Stimulated activated CD8-positive, alpha-beta memory T cell treated with anti-CD3 and anti-CD28 coated beads, Interleukin-4, amount 100 ng/mL, for 1 hour (primary cell): ENCODE measurements at regions not wholly inside any gene's neighbourhood (a gene's known extent, or its start where the extent isn't known, plus 50 kb on each side); places are given as distances from the start of the nearest gene placed in this dataset.

Source experiments
- DNase-seq, 2 donors: peaks; one replicate each; pipeline ENCODE4 v3.0.0-alpha.2; 2020; ENCODE audit warnings: low read depth in 2 of 2, low spot score in 1 of 2

- no peak for DNase-seq
Observed at GRCh38 chr6:14453712-14454472, 336.3 kb downstream of the CD83 start.

GRCh38 chr6:14454473-14454775 is 336.9 kb downstream of the CD83 start:
- DNase-seq = no peak

DNA sequence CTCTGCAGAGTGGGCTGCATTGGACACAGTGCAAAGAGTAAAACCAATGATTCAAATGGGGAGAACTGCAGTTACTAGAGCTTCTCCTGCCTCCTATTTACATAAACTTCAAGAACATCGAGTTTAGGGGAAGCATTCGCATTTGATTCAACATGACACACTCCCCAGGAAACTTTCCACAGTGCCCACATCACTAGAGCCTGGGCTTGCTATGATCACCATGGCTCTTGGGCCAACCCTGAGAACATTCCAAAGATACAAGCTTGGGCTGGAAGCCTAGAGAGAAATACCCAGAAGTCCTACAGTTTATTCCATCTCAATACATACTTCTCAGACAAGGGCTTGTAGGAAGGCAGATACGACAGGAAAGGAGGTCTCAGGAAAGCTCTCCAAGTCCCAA is 337.9 kb downstream of the CD83 start:
- DNase-seq = no peak

DNA sequence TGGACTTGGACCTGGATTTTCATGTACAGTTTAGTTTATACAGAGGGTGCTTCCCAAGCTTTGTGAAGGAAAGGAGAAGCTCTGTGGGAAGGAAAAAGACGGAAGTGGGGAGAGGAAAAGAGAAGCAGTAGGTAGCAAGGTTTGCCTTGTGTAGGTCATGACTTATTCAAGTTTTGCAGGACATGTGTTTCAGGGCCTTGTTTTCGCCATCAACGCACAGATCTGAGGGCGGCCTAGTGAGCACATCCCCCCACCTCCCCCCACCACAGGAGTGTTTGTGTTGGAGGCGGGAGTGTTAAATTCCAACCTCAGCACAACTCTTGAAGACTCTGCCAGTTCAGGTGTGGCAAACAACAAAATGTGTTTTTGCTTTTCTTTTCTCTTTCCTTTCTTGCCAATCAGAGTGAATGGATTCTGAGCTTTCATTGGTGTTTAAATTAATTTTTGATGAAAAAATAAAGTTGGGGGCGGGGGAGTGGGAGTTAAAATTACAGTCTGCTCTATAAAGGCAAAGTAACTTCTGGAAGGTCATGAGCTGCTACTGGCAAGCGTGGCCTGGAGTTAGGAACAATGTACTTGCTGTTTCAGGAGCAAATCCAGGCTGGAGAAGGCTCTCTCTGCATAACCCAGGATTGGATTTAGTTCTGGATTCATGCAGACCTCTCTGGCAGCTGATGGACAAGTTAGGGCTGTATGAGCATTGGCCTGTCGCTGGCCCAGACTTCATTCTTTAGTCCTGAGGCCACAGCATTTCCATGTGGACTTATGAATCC is 338.5 kb downstream of the CD83 start:
- DNase-seq = no peak

DNA sequence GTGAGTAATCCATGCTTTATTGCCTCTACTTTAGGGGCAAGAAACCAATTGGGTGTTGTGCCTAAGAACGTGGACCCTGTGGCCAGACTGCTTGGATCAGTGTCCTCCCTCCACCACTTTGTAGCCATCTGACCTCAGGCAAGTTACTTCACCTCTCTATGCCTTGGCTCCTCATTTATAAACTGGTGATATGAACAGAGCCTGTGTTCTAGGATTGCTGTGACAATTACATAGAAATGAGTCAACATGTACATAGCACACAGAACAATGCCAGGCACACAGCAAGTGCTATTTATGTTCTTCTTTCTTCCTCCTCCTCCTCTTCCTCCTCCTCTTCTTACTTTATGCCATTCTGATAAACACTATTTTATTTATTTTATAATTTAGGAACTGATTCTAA is 339.4 kb downstream of the CD83 start:
- DNase-seq = no peak

DNA sequence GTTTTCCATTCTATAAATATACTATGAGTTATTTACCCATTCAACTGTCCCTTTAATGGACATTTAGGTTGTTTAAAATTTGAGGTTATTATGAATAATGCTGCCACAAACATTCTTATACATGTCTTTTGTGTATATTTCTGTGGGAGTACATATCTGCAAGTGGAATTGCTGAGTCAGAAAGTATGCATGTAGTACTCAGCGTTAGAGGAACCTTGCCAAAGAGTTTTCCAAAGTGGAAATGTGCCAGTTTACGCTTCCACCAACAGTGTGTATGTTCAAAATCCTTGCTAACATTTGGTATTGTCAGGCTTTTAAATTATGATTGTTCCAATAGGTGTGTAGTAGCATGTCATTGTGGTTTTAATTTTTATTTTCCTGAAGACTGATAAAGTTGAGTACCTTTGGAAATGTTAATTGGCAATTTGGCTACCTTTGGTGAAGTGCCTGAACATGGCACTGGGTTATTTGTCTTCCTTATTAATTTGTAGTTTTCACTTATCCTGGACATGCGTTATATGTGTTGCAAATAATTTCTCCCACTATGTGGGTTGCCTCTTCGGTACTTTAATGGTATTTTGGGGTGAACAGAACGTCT is 341.2 kb downstream of the CD83 start:
- DNase-seq = no peak

- DNase-seq = no peak
Observed at GRCh38 chr6:14459315-14459714, 341.7 kb downstream of the CD83 start.

- DNase-seq = no peak
Observed at GRCh38 chr6:14460556-14460955, 343.0 kb downstream of the CD83 start.

DNA sequence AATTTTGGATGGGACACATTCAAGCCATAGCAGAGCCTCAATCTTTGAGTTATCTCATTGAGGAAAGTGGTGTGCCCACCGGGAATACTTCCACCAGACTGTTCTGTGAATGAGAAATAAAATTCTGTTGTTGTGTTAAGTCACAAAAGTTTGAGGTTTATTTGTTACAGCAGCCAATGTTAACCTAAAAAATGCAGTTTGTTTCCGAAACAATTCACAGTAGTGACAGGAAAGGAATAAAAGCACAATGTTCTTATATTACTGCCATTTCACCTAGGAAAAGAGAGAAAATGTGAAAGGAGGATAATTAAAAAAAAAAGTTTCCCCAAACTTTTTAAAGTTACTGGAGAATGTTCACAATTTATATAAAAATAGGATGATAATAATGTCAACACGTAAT is 344.6 kb downstream of the CD83 start:
- no peak for DNase-seq

DNA sequence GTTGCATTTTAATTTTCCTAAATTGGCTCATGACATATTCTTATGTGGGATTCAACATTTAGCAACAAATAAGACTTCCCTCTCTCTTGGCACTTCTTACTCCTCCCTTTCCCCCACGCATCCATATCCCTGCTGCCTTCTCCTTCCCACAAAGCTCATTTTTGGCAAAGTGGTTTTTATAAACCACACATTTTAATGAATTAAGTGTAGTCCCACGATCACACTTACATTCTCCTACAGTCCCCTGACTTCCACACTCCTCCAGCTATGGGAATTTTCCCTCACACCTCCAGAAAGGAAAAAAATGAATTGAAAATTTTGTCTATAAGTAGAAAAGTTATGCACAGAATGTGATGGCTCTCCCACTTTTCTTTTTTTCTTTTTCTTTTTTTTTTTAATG is 345.0 kb downstream of the CD83 start:
- no peak for DNase-seq

DNA sequence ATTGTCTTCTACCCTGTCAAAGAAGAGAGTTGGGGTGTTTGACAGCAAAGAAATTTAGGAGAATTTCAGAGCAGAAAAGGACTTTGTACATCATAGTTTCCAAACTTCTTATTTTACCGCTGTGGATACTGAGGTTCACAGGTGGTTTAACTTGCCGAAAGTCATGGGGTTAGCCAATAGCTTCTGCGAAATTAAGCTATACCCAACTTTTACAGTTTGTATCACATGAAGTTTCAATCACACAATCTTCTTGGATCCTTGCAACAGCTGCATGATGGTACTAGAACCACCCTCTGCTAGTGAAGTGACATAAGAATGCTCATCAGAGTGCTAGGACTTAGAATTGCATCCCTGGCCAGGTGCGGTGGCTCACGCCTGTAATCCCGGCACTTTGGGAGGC is 345.5 kb downstream of the CD83 start:
- no peak for DNase-seq

- no peak for DNase-seq
Observed at GRCh38 chr6:14464055-14464454, 346.5 kb downstream of the CD83 start.

DNA sequence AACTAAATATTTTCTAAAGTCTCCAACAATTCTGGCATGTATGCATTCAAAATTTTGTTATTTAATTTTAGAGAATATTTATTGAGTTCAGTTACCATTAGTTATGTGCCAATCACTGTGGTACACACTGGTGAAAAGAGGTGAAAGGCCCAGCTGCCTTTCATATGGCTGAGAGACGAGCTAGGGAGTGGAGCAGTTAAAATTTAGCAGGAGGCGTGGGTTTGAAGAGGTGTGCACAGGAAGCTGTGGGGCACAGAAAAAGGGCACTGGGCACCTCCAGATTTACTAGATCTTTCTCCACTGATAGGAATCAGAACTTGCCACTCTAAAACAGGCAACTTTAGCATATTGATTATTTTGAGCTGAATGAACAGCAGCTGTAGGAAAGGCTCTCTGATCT is 347.1 kb downstream of the CD83 start:
- no peak for DNase-seq

DNA sequence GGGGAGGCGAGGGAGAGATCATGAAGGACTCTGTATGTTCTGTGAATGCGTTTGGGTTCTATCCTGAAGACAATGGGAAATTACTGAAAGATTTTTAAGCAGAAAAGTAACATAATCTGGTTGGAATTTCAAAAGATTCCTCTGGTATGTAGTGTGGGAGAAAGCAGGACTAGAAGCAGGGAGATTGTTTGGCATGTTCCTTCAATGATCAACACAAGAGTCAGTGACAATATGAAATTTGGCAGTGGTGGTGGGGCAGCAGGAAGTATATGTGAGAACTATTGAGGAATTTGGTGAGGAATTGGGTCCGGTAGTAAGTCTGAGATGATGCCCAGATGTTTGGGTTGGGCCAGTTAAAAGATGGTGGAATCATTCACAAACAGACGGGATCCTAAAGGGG is 348.7 kb downstream of the CD83 start:
- DNase-seq = no peak

GRCh38 chr6:14467591-14467990 is 350.0 kb downstream of the CD83 start:
- DNase-seq = no peak

DNA sequence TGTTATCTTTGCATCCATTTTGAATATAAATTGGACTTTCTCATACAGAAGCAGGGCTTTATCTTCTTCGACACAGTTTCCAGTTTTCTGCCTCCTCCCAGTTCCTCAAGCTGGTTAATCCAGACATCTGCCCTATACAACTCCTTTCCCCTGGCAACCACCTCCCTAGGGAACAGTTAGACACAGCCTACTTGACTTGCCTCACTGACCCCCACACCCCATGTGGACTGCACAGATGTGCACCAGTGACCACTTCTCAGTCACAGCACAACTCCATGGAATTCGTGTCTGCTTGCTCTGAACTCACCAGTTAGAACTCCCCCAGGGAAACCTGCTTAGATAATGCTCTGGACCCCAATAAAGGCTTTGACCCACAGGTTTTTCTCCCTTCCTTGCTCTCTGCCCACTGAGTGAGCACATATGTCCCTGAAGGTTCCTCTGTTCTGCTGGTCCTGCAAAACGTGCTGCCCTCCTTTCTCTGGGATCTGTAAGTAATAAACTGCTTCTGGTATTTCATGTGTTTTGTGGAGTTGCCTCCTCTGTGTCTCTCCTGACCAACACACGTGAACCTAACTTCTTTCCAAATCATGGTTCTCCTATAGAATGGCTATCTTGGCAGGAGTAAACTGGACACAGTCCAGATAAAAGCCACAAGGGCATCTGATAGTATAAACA is 351.2 kb downstream of the CD83 start:
- DNase-seq = no peak

DNA sequence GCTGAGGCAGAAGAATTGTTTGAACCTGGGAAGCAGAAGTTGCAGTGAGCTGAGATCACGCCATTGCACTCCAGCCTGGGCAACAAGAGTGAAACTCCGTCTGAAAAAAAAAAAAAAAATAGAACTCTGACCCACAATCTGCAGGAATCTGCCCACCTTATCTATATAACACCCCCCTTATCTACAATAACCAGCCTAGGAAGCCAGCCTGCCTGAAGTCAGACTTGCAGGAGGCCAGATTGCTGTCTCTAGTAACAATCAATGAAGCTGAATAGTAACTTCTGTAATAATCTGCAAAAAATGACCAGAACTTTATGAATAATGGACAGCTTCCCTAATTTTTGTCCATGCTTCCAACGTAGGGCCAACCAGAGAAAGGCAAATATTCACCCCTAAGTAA is 352.5 kb downstream of the CD83 start:
- no peak for DNase-seq

DNA sequence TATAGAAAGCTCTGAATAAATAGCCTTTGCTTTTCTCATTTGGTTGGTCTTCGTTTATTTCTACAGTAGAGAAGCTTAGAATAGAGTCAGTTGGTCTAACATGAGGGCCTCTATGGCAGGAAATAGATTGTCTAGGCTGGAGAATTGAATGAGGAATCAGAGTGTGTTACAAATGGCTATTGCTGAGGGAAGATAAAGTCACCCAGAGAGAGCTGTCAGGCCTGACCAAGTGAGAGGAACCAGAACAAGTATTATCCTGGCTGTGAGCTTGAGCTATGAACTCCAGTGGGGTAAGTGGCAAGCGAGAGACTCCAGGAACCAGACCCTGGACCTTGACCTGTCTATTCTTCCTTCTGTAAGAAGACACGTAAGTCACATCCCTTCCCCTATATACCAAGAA is 353.1 kb downstream of the CD83 start:
- DNase-seq = no peak

DNA sequence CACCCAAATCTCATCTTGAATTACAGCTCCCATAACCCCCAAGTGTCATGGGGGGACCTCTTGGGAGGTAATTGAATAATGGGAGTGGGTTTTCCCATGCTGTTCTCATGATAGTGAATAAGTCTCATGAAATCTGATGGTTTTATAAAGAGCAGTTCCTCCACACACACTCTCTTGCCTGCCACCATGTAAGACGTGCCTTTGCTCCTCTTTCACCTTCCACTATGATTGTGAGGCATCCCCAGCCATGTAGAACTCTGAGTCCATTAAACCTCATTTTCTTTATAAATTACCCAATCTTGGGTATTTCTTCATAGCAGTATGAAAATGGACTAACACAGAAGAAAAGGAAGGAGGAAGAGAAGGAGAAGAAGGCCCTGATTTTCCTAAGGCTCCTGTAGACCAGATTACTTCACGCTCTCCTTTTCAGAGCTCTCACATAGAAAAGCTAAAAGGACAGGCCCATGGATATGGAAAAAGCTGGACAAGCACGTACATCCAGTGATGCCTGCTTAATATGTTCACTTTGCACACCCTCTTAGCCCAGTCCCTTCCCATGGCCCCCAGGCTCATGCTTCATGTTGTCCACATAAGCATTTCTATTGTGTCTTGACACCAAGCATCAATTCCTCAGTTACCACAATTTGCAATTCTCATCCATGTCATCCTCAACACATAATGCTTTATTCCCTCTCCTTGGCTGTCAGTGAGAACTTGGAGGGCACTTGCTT is 354.8 kb downstream of the CD83 start:
- DNase-seq = no peak

DNA sequence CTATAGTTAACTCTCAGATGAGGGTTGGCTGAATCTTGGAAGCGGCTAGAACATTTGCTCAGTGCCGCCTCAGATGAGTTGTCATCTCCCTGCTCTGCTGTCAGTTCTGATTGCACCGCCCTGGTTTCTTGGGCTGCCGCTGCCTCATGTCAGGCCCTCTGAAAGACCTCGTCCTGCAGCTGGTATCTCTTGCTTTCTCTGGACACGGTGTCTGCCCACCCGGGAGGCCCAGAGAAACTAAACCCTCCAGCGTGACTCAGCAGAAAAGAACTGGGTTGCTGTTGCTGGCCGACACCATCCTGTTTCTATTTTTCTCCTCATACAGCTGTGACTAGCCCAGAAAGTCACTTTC is 355.4 kb downstream of the CD83 start:
- no peak for DNase-seq

DNA sequence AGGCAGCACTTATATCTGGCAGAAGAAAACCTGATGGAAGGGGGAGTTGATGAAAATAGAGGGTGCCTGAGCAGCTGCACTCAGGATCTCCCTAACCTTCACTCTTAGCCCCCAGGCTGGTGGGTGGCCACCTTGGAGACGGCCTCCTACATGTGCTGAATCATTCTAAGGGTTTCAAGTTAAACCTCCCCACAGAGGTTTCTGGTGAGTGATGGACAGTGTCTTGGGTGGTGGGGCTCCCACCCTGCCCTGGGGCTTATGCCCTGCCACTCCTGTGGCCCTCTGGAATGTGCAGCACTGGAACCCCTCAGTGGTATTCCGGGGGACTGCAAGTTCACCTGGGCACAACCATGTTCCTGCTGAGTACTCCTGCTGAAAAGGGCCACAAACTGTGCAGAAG is 357.2 kb downstream of the CD83 start:
- DNase-seq = no peak
